Small intestine (tissue), 7 donors: ENCODE measurements at regions not wholly inside any gene's neighbourhood (a gene's known extent, or its start where the extent isn't known, plus 50 kb on each side); places are given as distances from the start of the nearest gene placed in this dataset.

Experiments used
- DNase-seq, 2 donors: peaks; one replicate each; pipeline versions ENCODE4 v3.0.0 to v3.0.0-alpha.2; 2013
- FAIRE-seq: peaks from 2 replicates; lab custom pipeline; 2012; peaks lifted over from hg19 to GRCh38; lab: Jason Lieb, UNC
- H3K27ac ChIP-seq, 3 donors: one replicate each; pipeline ENCODE4 v1.5.1; 2013; ENCODE audit warnings: low read length in 2 of 3, mild to moderate bottlenecking in 2 of 3, control low read depth in 1 of 3, inconsistent platforms in 1 of 3, low read depth in 1 of 3, moderate library complexity in 1 of 3
- H3K27me3 ChIP-seq, 3 donors: one replicate each; pipeline ENCODE4 v1.6.1; 2013; ENCODE audit warnings: low read length in 3 of 3, inconsistent platforms in 1 of 3; ENCODE audit not compliant: control insufficient read depth in 3 of 3, insufficient read depth in 3 of 3
- H3K36me3 ChIP-seq, 3 donors: one replicate each; pipeline ENCODE4 v1.6.1; 2013; ENCODE audit warnings: low read length in 3 of 3, inconsistent platforms in 1 of 3, low read depth in 1 of 3, mild to moderate bottlenecking in 1 of 3, moderate library complexity in 1 of 3; ENCODE audit not compliant: control insufficient read depth in 3 of 3, insufficient read depth in 2 of 3
- H3K4me1 ChIP-seq, 3 donors: one replicate each; pipeline ENCODE4 v1.6.1; 2013; ENCODE audit warnings: low read length in 2 of 3, inconsistent platforms in 1 of 3, low read depth in 1 of 3, mild to moderate bottlenecking in 1 of 3, moderate library complexity in 1 of 3; ENCODE audit not compliant: control insufficient read depth in 3 of 3, insufficient read depth in 2 of 3
- H3K4me3 ChIP-seq, 3 donors: one replicate each; pipeline ENCODE4 v1.5.1; 2013; ENCODE audit warnings: low read length in 3 of 3, control low read depth in 1 of 3, inconsistent platforms in 1 of 3, low read depth in 1 of 3, mild to moderate bottlenecking in 1 of 3, moderate library complexity in 1 of 3
- H3K9me3 ChIP-seq, 2 donors: one replicate each; pipeline ENCODE4 v1.6.1; 2013; ENCODE audit warnings: low read depth in 1 of 2, low read length in 1 of 2; ENCODE audit not compliant: control insufficient read depth in 2 of 2, insufficient read depth in 1 of 2
- WGBS, 3 donors: extraction: QIAGEN DNeasy Blood & Tissue Kit; methylation state at CpG; one replicate each; pipeline ENCODE4 v1.1.7; 2013; 5-methylcytosine and 5-hydroxymethylcytosine counted together
- donor health status: healthy with polysubstance abuse.
- donor health status: control.
- donor health status: control.
- donor health status: Bipolar disorder and iron deficiency.
- donor health status: healthy.

GRCh38 chr12:89251342-89252271, 100.7 kb downstream of the DUSP6 start:
- FAIRE-seq (no peak), DNase-seq (peak in 1 of 2 donors; percentile 39)
- WGBS, 3 donors: 74 to 85% (median 78%) methylated on average over 6 of the region's 6 CpGs

GRCh38 chr12:89250636-89251035, 101.7 kb downstream of the DUSP6 start:
- DNase-seq (no peak), FAIRE-seq (no peak)
- H3K4me3 ChIP-seq: no peak overlapping the region
- H3K27ac ChIP-seq: no peak overlapping the region
- H3K36me3 ChIP-seq: no peaks in the 10 kb centered on the region
- no peaks in the 10 kb centered on the region for H3K9me3 ChIP-seq
- peaks cover 0 to 4% (median 0%) of the 10 kb centered on the region in 3 donors for H3K4me1 ChIP-seq
- no peaks in the 10 kb centered on the region for H3K27me3 ChIP-seq

More at GRCh38 chr12:89251342-89252271, 100.7 kb downstream of the DUSP6 start:
- Histone ChIP-seq H3K27ac (peak overlapping the region in 2 of 3 donors; percentile 33 to 36), H3K4me1 (peaks cover 0 to 4% (median 0%) of the 10 kb centered on the region in 3 donors), H3K36me3 (no peaks in the 10 kb centered on the region), H3K9me3 (no peaks in the 10 kb centered on the region), H3K4me3 (no peak overlapping the region), H3K27me3 (no peaks in the 10 kb centered on the region)

- H3K36me3 ChIP-seq: no peaks in the 10 kb centered on the region
- 64 to 76% (median 72%) methylated on average over 2 of the region's 2 CpGs for WGBS, 3 donors
- DNase-seq (no peak), FAIRE-seq (no peak)
- H3K27ac ChIP-seq: no peak overlapping the region
- H3K4me3 ChIP-seq: no peak overlapping the region
- no peaks in the 10 kb centered on the region for H3K9me3 ChIP-seq
- H3K4me1 ChIP-seq: peaks cover 0 to 4% (median 0%) of the 10 kb centered on the region in 3 donors
- H3K27me3 ChIP-seq: no peaks in the 10 kb centered on the region
Measured at GRCh38 chr12:89250213-89250612, 102.1 kb downstream of the DUSP6 start.

GRCh38 chr12:89247967-89248366, 104.3 kb downstream of the DUSP6 start:
- WGBS, 3 donors: 90 to 91% (median 91%) methylated on average over 2 of the region's 2 CpGs
- DNase-seq (no peak), FAIRE-seq (no peak)

GRCh38 chr12:89247541-89247942, 104.8 kb downstream of the DUSP6 start:
- WGBS, 3 donors: 72 to 87% (median 82%) methylated on average over 2 of the region's 2 CpGs
- Histone ChIP-seq H3K4me1 (peaks cover 0 to 5% (median 4%) of the 10 kb centered on the region in 3 donors), H3K27ac (no peak overlapping the region), H3K27me3 (no peaks in the 10 kb centered on the region), H3K36me3 (no peaks in the 10 kb centered on the region), H3K9me3 (no peaks in the 10 kb centered on the region), H3K4me3 (no peak overlapping the region)
- no peak for DNase-seq
- FAIRE-seq: no peak

More at GRCh38 chr12:89247967-89248366, 104.3 kb downstream of the DUSP6 start:
- Histone ChIP-seq H3K27me3 (no peaks in the 10 kb centered on the region), H3K4me3 (no peak overlapping the region), H3K4me1 (peaks cover 0 to 5% (median 4%) of the 10 kb centered on the region in 3 donors), H3K36me3 (no peaks in the 10 kb centered on the region), H3K27ac (no peak overlapping the region), H3K9me3 (no peaks in the 10 kb centered on the region)

GRCh38 chr12:89245090-89245489, 107.2 kb downstream of the DUSP6 start:
- WGBS, 3 donors: 50 to 79% (median 70%) methylated on average over 5 of the region's 5 CpGs
- no peaks in the 10 kb centered on the region for H3K36me3 ChIP-seq
- H3K4me3 ChIP-seq: no peak overlapping the region
- H3K4me1 ChIP-seq: peaks cover 0 to 5% (median 0%) of the 10 kb centered on the region in 3 donors
- peak overlapping the region in 1 of 3 donors; percentile 12 for H3K27ac ChIP-seq
- FAIRE-seq (no peak), DNase-seq (peak in 1 of 2 donors; percentile 39)
- no peaks in the 10 kb centered on the region for H3K27me3 ChIP-seq
- no peaks in the 10 kb centered on the region for H3K9me3 ChIP-seq

- H3K36me3 ChIP-seq: no peaks in the 10 kb centered on the region
- FAIRE-seq (no peak), DNase-seq (no peak)
- WGBS, 3 donors: 35 to 62% (median 55%) methylated on average over 3 of the region's 3 CpGs
- no peaks in the 10 kb centered on the region for H3K27me3 ChIP-seq
- H3K4me3 ChIP-seq: no peak overlapping the region
- H3K27ac ChIP-seq: peak overlapping the region in 1 of 3 donors; percentile 12
- H3K4me1 ChIP-seq: peaks cover 0 to 5% (median 0%) of the 10 kb centered on the region in 3 donors
- no peaks in the 10 kb centered on the region for H3K9me3 ChIP-seq
Measured at GRCh38 chr12:89244536-89244935, 107.8 kb downstream of the DUSP6 start.

GRCh38 chr12:89243771-89244170, 108.5 kb downstream of the DUSP6 start:
- Histone ChIP-seq H3K36me3 (no peaks in the 10 kb centered on the region), H3K4me3 (no peak overlapping the region), H3K27ac (no peak overlapping the region), H3K4me1 (peaks cover 0 to 5% (median 0%) of the 10 kb centered on the region in 3 donors), H3K9me3 (no peaks in the 10 kb centered on the region), H3K27me3 (no peaks in the 10 kb centered on the region)
- no peak for DNase-seq
- FAIRE-seq: no peak
- WGBS, 3 donors: 75 to 83% (median 78%) methylated on average over 1 of the region's 1 CpG
